ENCODE measurements at regions not wholly inside any gene's neighbourhood (a gene's known extent, or its start where the extent isn't known, plus 50 kb on each side); places are given as distances from the start of the nearest gene placed in this dataset.

DNA sequence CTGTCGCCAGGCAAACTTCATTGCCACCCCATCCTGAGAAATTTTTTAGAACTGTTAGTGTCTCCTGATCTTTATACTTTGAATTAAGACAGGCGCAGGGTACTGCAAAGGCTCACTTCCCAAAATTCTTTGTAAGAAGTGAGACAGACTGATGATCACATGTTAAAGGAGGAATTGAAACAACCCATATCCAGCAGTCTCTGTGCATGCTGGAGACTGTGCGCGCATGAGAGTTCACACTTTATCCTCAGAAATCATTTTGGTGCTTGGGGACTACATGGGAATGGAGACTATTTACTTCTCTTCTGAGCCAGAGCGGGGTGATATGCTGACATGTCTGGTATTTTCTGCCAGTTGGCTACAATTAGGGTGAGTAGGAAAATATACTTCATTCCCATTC lies 91.2 kb downstream of the ZNF474 start:
- no peak overlapping the region for H2BK5ac ChIP-seq (ENCODE audit: insufficient read length, low read length)
- H4K5ac ChIP-seq (ENCODE audit: insufficient read length, low read depth, low read length), result no peak overlapping the region
- Mint-ChIP-seq H3K36me3 (ENCODE audit: insufficient read depth in 1 of 3, low read depth in 3 of 3) (peaks cover 0 to 14% (median 0%) of the 10 kb centered on the region in 3 experiments; a peak in 3 of 7 replicates), H3K27ac (no peak overlapping the region), H3K27me3 (ENCODE audit: low read depth) (no peaks in the 10 kb centered on the region), H3K9me3 (0 out of 5 replicates have a peak, but pooled peaks cover 0 to 8% of the 10 kb centered on the region in 2 experiments), H3K4me1 (peaks cover 3 to 8% of the 10 kb centered on the region in 2 experiments; a peak in 3 of 4 replicates), H3K4me3 (no peak overlapping the region)
- no peak overlapping the region for H3K4ac ChIP-seq (ENCODE audit: low read depth, low read length)
- H3K79me2 ChIP-seq (ENCODE audit: insufficient read depth, low read length), result no peaks in the 10 kb centered on the region
- TF ChIP-seq, protein P1, sequence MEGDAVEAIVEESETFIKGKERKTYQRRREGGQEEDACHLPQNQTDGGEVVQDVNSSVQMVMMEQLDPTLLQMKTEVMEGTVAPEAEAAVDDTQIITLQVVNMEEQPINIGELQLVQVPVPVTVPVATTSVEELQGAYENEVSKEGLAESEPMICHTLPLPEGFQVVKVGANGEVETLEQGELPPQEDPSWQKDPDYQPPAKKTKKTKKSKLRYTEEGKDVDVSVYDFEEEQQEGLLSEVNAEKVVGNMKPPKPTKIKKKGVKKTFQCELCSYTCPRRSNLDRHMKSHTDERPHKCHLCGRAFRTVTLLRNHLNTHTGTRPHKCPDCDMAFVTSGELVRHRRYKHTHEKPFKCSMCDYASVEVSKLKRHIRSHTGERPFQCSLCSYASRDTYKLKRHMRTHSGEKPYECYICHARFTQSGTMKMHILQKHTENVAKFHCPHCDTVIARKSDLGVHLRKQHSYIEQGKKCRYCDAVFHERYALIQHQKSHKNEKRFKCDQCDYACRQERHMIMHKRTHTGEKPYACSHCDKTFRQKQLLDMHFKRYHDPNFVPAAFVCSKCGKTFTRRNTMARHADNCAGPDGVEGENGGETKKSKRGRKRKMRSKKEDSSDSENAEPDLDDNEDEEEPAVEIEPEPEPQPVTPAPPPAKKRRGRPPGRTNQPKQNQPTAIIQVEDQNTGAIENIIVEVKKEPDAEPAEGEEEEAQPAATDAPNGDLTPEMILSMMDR (conservative IDR thresholded peaks at IDR 0.05), result no peak
- no peaks in the 10 kb centered on the region for H3K23me2 ChIP-seq (ENCODE audit: insufficient read length, low read depth, low read length, poor library complexity, severe bottlenecking)
- no peak overlapping the region for H3K23ac ChIP-seq (ENCODE audit: insufficient read length, low read depth, low read length)
- no peaks in the 10 kb centered on the region for H3K9me3 ChIP-seq (ENCODE audit: control insufficient read depth, low read depth, low read length)
- H3K27ac ChIP-seq (ENCODE audit: insufficient read length, low read depth, low read length), result no peak overlapping the region
- DNase-seq, result no peak
- no peak overlapping the region for H2BK120ac ChIP-seq (ENCODE audit: low read depth, low read length, poor library complexity, severe bottlenecking)
- no peak overlapping the region for H3K18ac ChIP-seq (ENCODE audit: insufficient read length, low read depth, low read length)
- H3T11ph ChIP-seq (ENCODE audit: low read length), result no peak overlapping the region
- no peak overlapping the region for H2BK12ac ChIP-seq (ENCODE audit: insufficient read length, low read depth, low read length)
- H4K91ac ChIP-seq (ENCODE audit: insufficient read length, low read depth, low read length), result no peak overlapping the region
- H3K27me3 ChIP-seq (ENCODE audit: insufficient read depth, low read length), result no peaks in the 10 kb centered on the region
- no CpG with 5 or more reads among the region's 5 CpGs for WGBS (ENCODE audit: extremely low coverage, insufficient read length, low lambda C conversion rate)
- no peak overlapping the region for H2BK15ac ChIP-seq (ENCODE audit: low read depth, low read length)
- no peaks in the 10 kb centered on the region; the same call in 1 of the 2 replicates for H3K4me1 ChIP-seq (ENCODE audit: insufficient read depth, low read length)
- H3K9ac ChIP-seq (ENCODE audit: extremely low read depth, insufficient read length, low read length), result no peak overlapping the region
- H3K4me2 ChIP-seq (ENCODE audit: insufficient read depth, insufficient read length, low read length), result no peak overlapping the region
- no peaks in the 10 kb centered on the region for H4K20me1 ChIP-seq (ENCODE audit: control insufficient read depth, insufficient read depth, insufficient read length)
- no peak overlapping the region for H3K56ac ChIP-seq (ENCODE audit: insufficient read length, low read depth, low read length)
- no peak overlapping the region for H2BK20ac ChIP-seq (ENCODE audit: low read depth, low read length, poor library complexity, severe bottlenecking)
- no peak overlapping the region for H3K14ac ChIP-seq (ENCODE audit: insufficient read depth, low read length)
- H2AFZ ChIP-seq (ENCODE audit: low read length), result no peak overlapping the region
- no peak overlapping the region for H4K8ac ChIP-seq (replicated peaks; ENCODE audit: insufficient read length, low read depth, low read length)
- H3K79me1 ChIP-seq (ENCODE audit: insufficient read depth, low read depth, low read length, poor library complexity, severe bottlenecking), result no peaks in the 10 kb centered on the region
- no peak overlapping the region for H2AK5ac ChIP-seq (ENCODE audit: insufficient read length, low read length)

Measured in H9 (cell line).